COR-L47 (cell line): ENCODE measurements at regions not wholly inside any gene's neighbourhood (a gene's known extent, or its start where the extent isn't known, plus 50 kb on each side); places are given as distances from the start of the nearest gene placed in this dataset.
A peak's percentile ranks its signal among the peaks of the same experiment; 100 is the strongest.
"Not testable (repeated sequence)": the region's sequence is repeated elsewhere in the genome, so short reads cannot be mapped to it uniquely, and the experiment has no call there.

ENCODE experiments used
- DNase-seq: peaks from one replicate; lab custom pipeline; 2025; lab: John Stamatoyannopoulos, UW

- DNase-seq, result peak; percentile 79
Measured at GRCh38 chr11:21723678-21724077, 469.2 kb upstream of the ANO5 start.

DNA sequence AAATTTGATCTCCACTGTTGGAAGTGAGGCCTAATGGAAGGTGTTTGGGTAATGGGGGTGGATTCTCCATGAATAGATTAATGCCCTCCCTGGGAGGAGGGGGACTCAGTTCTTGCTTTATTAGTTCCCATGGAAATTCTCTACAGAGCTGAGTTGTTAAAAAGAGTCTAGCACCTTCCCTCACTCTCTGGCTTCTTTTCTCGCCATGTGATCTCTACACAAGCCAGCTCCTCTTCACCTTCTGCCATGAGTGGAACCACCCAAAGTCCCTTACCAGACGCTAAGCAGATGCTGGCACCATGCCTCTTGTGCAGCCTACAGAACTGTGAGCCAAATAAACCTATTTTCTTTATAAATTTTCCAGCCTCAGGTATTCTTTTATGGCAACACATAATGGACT lies 465.8 kb upstream of the ANO5 start:
- no peak for DNase-seq

DNA sequence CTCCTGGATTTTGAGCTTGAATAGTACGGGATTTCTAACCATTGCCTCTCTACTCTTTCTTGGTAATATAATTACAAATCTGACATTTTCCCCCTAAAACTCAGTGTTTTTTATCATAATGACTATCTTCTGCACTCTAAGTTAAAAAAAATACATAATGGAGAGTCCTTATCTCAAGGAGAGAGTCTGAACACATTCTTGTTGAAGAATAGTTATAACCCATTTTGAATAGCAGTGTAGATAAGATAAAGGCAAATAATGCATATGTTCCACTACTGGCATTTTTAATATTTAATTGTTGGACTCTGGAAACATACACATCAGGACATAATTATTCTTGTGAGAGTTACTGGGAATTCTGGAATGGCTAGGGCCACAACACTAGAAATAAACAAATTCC lies 456.5 kb upstream of the ANO5 start:
- no peak for DNase-seq

DNA sequence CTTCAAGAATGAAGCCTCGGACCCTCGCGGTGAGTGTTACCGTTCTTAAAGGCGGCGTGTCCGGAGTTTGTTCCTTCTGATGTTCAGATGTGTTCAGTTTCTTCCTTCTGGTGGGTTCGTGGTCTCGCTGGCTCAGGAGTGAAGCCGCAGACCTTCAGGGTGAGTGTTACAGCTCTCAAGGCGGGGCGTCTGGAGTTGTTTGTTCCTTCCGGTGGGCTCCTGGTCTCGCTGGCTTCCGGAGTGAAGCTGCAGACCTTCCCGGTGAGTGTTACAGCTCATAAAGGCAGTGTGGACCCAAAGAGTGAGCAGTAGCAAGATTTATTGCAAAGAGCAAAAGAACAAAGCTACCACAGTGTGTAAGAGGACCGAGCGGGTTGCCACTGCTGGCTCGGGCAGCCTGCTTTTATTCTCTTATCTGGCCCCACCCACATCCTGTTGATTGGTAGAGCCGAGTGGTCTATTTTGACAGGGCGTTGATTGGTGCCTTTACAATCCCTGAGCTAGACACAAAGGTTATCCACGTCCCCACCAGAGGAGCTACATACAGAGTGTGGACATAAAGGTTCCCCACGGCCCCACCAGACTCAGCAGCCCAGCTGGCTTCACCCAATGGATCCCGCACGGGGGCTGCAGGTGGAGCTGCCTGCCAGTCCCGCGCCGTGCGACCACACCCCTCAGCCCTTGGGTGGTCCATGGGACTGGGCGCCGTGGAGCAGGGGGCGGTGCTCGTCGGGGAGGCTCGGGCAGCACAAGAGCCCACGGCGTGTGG lies 440.2 kb upstream of the ANO5 start:
- not testable (repeated sequence) for DNase-seq

DNA sequence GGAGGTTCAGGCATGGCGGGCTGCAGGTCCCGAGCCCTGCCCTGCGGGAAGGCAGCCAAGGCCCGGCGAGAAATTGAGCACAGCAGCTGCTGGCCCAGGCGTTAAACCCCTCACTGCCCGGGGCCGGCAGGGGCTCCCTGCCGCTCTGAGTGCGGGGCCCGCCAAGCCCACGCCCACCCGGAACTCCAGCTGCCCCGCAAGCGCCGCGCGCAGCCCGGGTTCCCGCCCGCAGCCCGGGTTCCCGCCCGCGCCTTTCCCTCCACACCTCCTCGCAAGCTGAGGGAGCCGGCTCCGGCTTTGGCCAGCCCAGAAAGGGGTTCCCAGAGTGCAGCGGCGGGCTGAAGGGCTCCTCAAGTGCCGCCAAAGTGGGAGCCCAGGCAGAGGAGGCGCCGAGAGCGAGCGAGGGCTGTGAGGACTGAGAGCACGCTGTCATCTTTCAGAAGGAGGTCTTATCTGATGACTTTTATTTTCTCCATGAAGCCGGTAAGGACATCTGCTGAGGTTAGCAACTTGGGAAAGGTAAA lies 439.6 kb upstream of the ANO5 start:
- DNase-seq, result not testable (repeated sequence)

GRCh38 chr11:21761000-21761399 lies 431.9 kb upstream of the ANO5 start:
- DNase-seq, result no peak

- DNase-seq, result no peak
Measured at GRCh38 chr11:21768388-21768787, 424.5 kb upstream of the ANO5 start.

GRCh38 chr11:21769188-21769587 lies 423.7 kb upstream of the ANO5 start:
- DNase-seq, result no peak

DNA sequence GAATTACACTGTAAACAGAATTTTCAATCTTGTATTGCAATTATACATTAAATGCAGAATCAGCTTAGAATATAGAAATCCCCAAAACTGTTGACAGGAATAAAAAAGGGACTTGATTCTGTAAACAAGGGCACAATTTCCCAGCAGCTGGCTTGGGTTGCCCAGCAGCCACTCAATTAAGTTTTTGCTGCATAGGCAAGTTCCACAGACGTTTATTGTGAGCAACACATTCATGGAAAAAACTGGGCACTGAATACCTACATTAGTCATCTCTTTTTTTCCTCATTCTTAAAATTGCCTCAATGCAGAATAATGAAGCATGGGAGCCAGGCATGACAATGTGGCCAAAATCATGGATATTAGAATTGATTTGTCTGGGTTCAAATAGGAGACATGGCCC lies 421.8 kb upstream of the ANO5 start:
- DNase-seq, result no peak

- DNase-seq, result no peak
Measured at GRCh38 chr11:21774212-21774611, 418.7 kb upstream of the ANO5 start.

- no peak for DNase-seq
Measured at GRCh38 chr11:21775911-21776310, 417.0 kb upstream of the ANO5 start.

GRCh38 chr11:21783954-21784353 lies 408.9 kb upstream of the ANO5 start:
- no peak for DNase-seq

DNA sequence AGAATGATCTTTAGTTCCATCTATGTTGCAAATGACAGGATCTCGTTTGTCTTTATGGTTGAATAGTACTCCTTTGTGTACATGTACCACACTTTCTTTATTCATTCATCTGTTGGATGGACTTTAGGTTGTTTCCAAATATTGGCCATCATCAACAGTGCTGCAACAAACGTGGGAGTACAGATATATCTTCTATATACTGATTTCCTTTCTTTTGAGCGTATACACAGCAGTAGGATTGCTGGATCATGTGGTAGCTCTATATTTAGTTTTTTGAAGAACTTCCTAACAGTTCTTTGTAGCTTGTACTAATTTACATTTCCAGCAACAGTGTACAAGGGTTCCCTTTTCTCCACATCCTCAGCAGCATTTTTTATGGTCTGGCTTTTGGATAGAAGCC lies 407.5 kb upstream of the ANO5 start:
- DNase-seq, result no peak

GRCh38 chr11:21794306-21794705 lies 398.6 kb upstream of the ANO5 start:
- DNase-seq, result no peak

DNA sequence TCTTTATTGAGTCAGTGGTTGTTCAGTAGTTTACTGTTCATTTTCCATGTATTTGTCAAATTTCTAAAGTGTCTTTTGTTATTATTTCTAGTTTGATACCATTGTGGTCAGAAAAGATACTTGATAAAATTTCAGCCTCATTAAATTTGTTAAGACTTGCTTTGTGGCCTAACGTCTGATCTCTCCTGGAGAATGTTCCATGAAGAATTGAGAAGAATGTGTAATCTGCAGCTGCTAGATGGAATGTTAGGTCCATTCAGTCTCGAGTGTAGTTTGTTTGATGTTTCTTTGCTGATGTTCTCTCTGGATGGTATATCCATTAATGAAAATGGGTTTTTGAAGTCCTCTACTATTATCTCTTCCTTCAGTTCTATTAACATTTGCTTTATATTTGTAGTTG lies 394.7 kb upstream of the ANO5 start:
- no peak for DNase-seq

DNA sequence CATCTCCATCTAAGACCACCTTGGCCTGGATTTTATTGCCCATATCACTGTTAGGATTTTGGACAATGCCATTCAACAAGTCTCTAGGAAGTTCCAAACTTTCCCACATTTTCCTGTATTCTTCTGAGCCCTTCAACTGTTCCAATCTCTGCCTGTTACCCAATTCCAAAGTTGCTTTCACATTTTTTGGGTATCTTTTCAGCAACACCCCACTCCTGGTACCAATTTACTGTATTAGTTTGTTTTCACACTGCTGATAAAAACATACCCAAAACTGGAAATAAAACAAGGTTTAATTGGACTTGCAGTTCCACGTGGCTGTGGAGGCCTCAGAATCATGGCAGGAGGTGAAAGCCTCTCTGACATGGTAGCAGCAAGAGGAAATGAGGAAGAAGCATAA lies 388.4 kb upstream of the ANO5 start:
- DNase-seq, result not testable (repeated sequence)

GRCh38 chr11:21806508-21806907 lies 386.4 kb upstream of the ANO5 start:
- DNase-seq, result no peak

DNA sequence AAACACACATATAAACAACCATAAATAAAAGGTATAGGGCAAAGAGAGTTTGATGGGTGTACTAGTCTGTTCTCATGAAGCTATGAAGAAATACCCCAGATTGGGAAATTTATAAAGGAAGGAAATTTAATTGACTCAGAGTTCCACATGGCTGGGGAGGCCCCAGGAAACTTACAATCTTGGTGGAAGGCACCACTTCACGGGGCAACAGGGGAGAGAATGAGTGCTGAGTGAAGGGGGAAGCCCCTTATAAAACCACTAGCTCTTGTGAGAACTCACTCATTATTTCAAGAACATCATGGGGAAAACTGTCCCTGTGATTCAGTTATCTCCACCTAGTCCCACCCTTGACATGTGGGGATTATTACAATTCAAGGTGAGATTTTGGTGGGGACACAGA lies 385.9 kb upstream of the ANO5 start:
- no peak for DNase-seq

- DNase-seq, result no peak
Measured at GRCh38 chr11:21807350-21807749, 385.5 kb upstream of the ANO5 start.

GRCh38 chr11:21810650-21811049 lies 382.2 kb upstream of the ANO5 start:
- no peak for DNase-seq

GRCh38 chr11:21811572-21811971 lies 381.3 kb upstream of the ANO5 start:
- no peak for DNase-seq

- DNase-seq, result peak; percentile 43
Measured at GRCh38 chr11:21814169-21814568, 378.7 kb upstream of the ANO5 start.

DNA sequence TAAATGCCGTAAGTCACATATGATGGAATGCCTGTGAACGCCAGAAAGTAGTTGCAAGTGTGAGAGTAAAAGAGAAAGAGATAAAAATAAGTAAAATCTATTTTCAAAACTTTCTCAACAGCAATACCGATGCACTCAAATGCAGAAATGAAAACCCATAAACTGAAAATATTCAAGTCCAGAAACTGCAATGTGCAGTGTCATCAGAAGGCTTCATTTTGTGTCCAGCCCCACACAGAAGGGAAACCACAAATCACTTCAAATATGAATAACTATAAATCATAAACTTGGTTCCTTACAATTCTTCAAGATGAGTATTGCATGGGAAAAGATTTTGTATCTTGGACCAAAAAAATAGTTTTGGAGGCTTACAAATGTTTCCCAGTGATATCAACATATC lies 375.2 kb upstream of the ANO5 start:
- DNase-seq, result no peak

DNA sequence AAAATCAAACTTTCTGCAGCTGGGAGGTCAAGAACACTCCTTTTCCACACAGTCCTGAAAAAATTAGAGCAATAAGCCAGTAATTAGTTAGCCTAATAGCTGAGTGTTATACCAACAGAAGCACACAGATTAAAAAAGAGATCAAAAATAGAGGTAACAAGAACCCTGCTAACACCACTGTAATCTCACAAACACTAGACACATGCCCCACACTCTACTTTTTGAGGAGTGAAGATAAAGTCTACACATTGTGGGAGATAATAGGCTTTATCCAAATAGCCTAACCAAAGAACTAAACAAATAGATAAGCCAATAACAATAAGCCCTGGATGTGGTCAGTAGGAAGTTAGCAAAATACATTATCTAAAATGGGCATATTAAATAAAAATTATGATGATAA lies 372.7 kb upstream of the ANO5 start:
- DNase-seq, result no peak
